Neural progenitor cell (in vitro differentiated cells): ENCODE measurements at regions not wholly inside any gene's neighbourhood (a gene's known extent, or its start where the extent isn't known, plus 50 kb on each side); places are given as distances from the start of the nearest gene placed in this dataset.

Experiments used
- DNase-seq: peaks from one replicate; pipeline ENCODE4 v3.0.0-alpha.2; 2016; ENCODE audit warnings: low spot score
- H2AFZ ChIP-seq: fragments of 200-600 bp; sonication (generic); replicated peaks from 2 replicates; pipeline ENCODE4 v1.6.1; 2016; ENCODE audit warnings: antibody characterized with exemption
- H3F3A ChIP-seq: fragments of 200-600 bp; sonication (generic); 2 replicates; pipeline ENCODE4 v1.6.1; 2016; ENCODE audit warnings: antibody characterized with exemption, low read depth
- H3K27ac ChIP-seq: fragments of 200-600 bp; sonication (generic); 2 replicates; pipeline ENCODE4 v1.5.1; 2016; ENCODE audit warnings: mild to moderate bottlenecking
- H3K27me3 ChIP-seq: fragments of 200-600 bp; sonication (generic); 2 replicates; pipeline ENCODE4 v1.6.1; 2016; ENCODE audit warnings: mild to moderate bottlenecking, moderate library complexity
- H3K36me3 ChIP-seq: fragments of 200-600 bp; sonication (generic); 2 replicates; pipeline ENCODE4 v1.5.1; 2016
- H3K4me1 ChIP-seq: fragments of 200-600 bp; sonication (generic); 2 replicates; pipeline ENCODE4 v1.6.1; 2016; ENCODE audit warnings: mixed run types
- H3K4me2 ChIP-seq: fragments of 200-600 bp; sonication (generic); 2 replicates; pipeline ENCODE4 v1.6.1; 2016
- H3K4me3 ChIP-seq: fragments of 200-600 bp; sonication (generic); 2 replicates; pipeline ENCODE4 v1.5.1; 2016
- H3K79me2 ChIP-seq: fragments of 200-600 bp; sonication (generic); 2 replicates; pipeline ENCODE4 v1.6.1; 2016; ENCODE audit warnings: low read depth
- H3K9ac ChIP-seq: fragments of 200-600 bp; sonication (generic); 2 replicates; pipeline ENCODE4 v1.6.1; 2016
- H3K9me3 ChIP-seq: fragments of 200-600 bp; sonication (generic); 2 replicates; pipeline ENCODE4 v1.5.1; 2016; ENCODE audit warnings: low read depth
- H4K20me1 ChIP-seq: fragments of 200-600 bp; sonication (generic); 2 replicates; pipeline ENCODE4 v1.6.1; 2016; ENCODE audit warnings: low read depth
- H3K27ac Mint-ChIP-seq: 3 replicates; pipeline ENCODE4 v1.8.0; 2021; ENCODE audit warnings: mixed read lengths
- H3K27me3 Mint-ChIP-seq: 2 replicates; pipeline ENCODE4 v1.8.0; 2022; ENCODE audit warnings: low read depth, mild to moderate bottlenecking, inconsistent platforms, moderate library complexity, mixed read lengths; ENCODE audit not compliant: insufficient read depth
- H3K36me3 Mint-ChIP-seq: 3 replicates; pipeline ENCODE4 v1.8.0; 2021; ENCODE audit warnings: mixed read lengths
- H3K4me1 Mint-ChIP-seq: 3 replicates; pipeline ENCODE4 v1.8.0; 2021; ENCODE audit warnings: mixed read lengths
- H3K4me3 Mint-ChIP-seq: 3 replicates; pipeline ENCODE4 v1.8.0; 2021; ENCODE audit warnings: mild to moderate bottlenecking, moderate library complexity, mixed read lengths
- H3K9me3 Mint-ChIP-seq: 3 replicates; pipeline ENCODE4 v1.8.0; 2020; ENCODE audit warnings: mixed read lengths
- EZH2 ChIP-seq: fragments of 200-600 bp; sonication (generic); IDR thresholded peaks from 2 replicates; pipeline ENCODE4 v1.6.1; 2017; ENCODE audit warnings: antibody characterized with exemption, mild to moderate bottlenecking, moderate library complexity
- EZH2phosphoT487 ChIP-seq: fragments of 200-600 bp; sonication (generic); IDR thresholded peaks from 2 replicates; pipeline ENCODE4 v1.6.1; 2017; ENCODE audit warnings: antibody characterized with exemption
- TF ChIP-seq, protein P1 (sequence below): fragments of 200-600 bp; sonication (generic); IDR thresholded peaks from 2 replicates; pipeline ENCODE4 v1.5.1; 2017; ENCODE audit warnings: antibody characterized with exemption, mild to moderate bottlenecking

DNA sequence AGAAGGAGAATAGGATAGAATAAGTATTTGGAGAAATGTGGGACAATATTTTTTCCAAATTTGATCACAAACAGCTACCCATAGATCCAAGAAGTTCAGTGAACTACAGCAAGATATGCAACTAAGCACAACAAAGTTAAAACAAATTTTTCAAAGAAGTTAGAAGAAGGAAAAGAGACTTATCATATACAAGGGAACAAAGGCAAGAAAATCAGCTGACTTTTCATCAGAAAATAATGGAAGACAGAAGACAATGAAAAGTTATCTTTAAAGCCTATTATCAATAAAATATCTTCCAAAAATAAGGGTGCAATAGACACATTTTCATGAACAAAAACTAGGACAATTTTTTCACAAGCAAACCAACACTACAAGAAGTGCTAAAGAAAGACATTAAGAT is 202.8 kb upstream of the FN1 start:
- no peaks in the 10 kb centered on the region for H3K27me3 ChIP-seq
- Mint-ChIP-seq H3K27me3 (peaks cover 2% of the 10 kb centered on the region), H3K4me3 (no peak overlapping the region), H3K4me1 (no peaks in the 10 kb centered on the region), H3K9me3 (peaks cover 22% of the 10 kb centered on the region), H3K27ac (no peak overlapping the region), H3K36me3 (no peaks in the 10 kb centered on the region)
- H3K27ac ChIP-seq: no peak overlapping the region
- TF ChIP-seq, protein P1, sequence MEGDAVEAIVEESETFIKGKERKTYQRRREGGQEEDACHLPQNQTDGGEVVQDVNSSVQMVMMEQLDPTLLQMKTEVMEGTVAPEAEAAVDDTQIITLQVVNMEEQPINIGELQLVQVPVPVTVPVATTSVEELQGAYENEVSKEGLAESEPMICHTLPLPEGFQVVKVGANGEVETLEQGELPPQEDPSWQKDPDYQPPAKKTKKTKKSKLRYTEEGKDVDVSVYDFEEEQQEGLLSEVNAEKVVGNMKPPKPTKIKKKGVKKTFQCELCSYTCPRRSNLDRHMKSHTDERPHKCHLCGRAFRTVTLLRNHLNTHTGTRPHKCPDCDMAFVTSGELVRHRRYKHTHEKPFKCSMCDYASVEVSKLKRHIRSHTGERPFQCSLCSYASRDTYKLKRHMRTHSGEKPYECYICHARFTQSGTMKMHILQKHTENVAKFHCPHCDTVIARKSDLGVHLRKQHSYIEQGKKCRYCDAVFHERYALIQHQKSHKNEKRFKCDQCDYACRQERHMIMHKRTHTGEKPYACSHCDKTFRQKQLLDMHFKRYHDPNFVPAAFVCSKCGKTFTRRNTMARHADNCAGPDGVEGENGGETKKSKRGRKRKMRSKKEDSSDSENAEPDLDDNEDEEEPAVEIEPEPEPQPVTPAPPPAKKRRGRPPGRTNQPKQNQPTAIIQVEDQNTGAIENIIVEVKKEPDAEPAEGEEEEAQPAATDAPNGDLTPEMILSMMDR: no peak
- TF ChIP-seq EZH2: no peak
- no peak for TF ChIP-seq EZH2phosphoT487
- H3K9ac ChIP-seq: no peak overlapping the region
- H4K20me1 ChIP-seq: no peaks in the 10 kb centered on the region
- no peak overlapping the region for H2AFZ ChIP-seq
- H3F3A ChIP-seq: no peaks in the 10 kb centered on the region
- H3K4me3 ChIP-seq: no peak overlapping the region
- H3K79me2 ChIP-seq: no peaks in the 10 kb centered on the region
- no peaks in the 10 kb centered on the region for H3K9me3 ChIP-seq
- H3K36me3 ChIP-seq: no peaks in the 10 kb centered on the region
- DNase-seq: no peak
- H3K4me1 ChIP-seq: no peaks in the 10 kb centered on the region
- no peak overlapping the region for H3K4me2 ChIP-seq

DNA sequence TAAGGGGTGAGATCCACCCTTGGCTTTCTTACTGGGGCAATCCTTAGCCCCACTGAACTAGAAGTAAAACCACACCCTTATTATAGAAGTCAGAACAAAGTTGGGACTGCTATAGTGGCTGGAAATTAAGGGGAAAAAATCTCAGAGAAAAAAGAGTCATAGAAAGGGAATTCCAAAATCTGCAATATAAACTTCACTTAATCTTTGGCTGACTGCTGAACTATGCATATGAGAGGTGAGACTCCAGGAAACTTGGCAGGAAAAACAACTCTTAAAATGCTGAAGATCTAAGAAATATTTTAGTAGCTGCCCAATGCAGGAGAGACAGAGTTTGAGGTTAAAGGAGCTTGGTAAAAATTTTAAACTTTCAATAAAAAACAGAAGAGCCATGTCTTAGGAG is 201.8 kb upstream of the FN1 start:
- Mint-ChIP-seq H3K36me3 (no peaks in the 10 kb centered on the region), H3K27ac (no peak overlapping the region), H3K9me3 (peaks cover 30% of the 10 kb centered on the region), H3K27me3 (peaks cover 2% of the 10 kb centered on the region), H3K4me3 (no peak overlapping the region), H3K4me1 (no peaks in the 10 kb centered on the region)
- no peak overlapping the region for H3K4me2 ChIP-seq
- H3F3A ChIP-seq: no peaks in the 10 kb centered on the region
- TF ChIP-seq EZH2phosphoT487 (no peak), EZH2 (no peak)
- TF ChIP-seq, protein P1: no peak
- H4K20me1 ChIP-seq: no peaks in the 10 kb centered on the region
- H3K4me3 ChIP-seq: no peak overlapping the region
- no peaks in the 10 kb centered on the region for H3K9me3 ChIP-seq
- no peak for DNase-seq
- no peaks in the 10 kb centered on the region for H3K4me1 ChIP-seq
- no peak overlapping the region for H3K27ac ChIP-seq
- H3K79me2 ChIP-seq: no peaks in the 10 kb centered on the region
- H3K36me3 ChIP-seq: no peaks in the 10 kb centered on the region
- no peak overlapping the region for H3K9ac ChIP-seq
- no peak overlapping the region for H2AFZ ChIP-seq
- no peaks in the 10 kb centered on the region for H3K27me3 ChIP-seq

DNA sequence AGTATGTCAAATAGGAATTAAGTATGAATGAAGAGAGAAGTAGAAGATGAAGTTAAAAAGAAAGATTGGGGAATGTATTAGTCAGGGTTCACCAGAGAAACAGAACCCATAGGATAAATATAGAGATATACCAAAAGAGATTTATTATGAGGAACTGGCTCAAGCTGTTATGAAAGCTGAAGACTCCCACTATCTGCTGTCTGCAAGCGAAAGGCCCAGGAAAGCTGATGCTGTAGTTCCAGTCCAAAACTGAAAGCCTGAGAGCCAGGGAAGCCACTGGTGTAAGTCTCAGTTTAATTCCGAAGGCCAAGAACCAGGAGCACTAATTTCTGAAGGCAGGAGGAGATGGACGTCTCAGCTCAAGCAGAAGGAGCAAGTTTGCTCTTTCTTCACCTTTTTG is 200.9 kb upstream of the FN1 start:
- H3K27me3 Mint-ChIP-seq: peaks cover 2% of the 10 kb centered on the region
- no peaks in the 10 kb centered on the region for H3K4me1 ChIP-seq
- H3K4me3 ChIP-seq: no peak overlapping the region
- no peak for TF ChIP-seq EZH2phosphoT487
- no peak for TF ChIP-seq EZH2
- TF ChIP-seq, protein P1: no peak
- H2AFZ ChIP-seq: no peak overlapping the region
- no peaks in the 10 kb centered on the region for H3K27me3 ChIP-seq
- no peaks in the 10 kb centered on the region for H3K79me2 ChIP-seq
- H3K9me3 Mint-ChIP-seq: peaks cover 38% of the 10 kb centered on the region
- no peaks in the 10 kb centered on the region for H3F3A ChIP-seq
- H3K4me1 Mint-ChIP-seq: no peaks in the 10 kb centered on the region
- H4K20me1 ChIP-seq: no peaks in the 10 kb centered on the region
- H3K4me2 ChIP-seq: no peak overlapping the region
- H3K27ac ChIP-seq: no peak overlapping the region
- H3K36me3 Mint-ChIP-seq: no peaks in the 10 kb centered on the region
- H3K27ac Mint-ChIP-seq: no peak overlapping the region
- H3K9me3 ChIP-seq: no peaks in the 10 kb centered on the region
- no peak overlapping the region for H3K9ac ChIP-seq
- H3K36me3 ChIP-seq: no peaks in the 10 kb centered on the region
- H3K4me3 Mint-ChIP-seq: no peak overlapping the region
- DNase-seq: no peak

DNA sequence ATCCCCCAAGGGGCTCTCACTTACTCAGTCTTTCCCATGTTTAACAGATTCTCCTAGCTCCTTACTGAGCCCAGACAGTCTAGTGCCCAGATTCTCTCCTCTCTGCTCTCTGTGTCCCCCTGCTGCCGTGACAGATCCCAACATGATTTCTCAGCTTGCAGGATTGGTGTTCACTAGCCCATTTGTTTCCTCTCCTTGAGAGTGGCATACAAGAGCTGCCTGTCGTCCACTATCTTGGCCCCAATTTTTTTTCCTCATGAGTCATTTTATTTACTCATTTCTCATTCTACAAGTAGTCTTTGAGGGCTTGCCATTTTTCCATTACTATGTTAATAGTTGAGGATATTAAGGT is 199.9 kb upstream of the FN1 start:
- H3K36me3 ChIP-seq: no peaks in the 10 kb centered on the region
- H3F3A ChIP-seq: no peaks in the 10 kb centered on the region
- no peak for DNase-seq
- H3K9ac ChIP-seq: no peak overlapping the region
- no peaks in the 10 kb centered on the region for H3K4me1 Mint-ChIP-seq
- H3K27ac ChIP-seq: no peak overlapping the region
- no peak overlapping the region for H3K27ac Mint-ChIP-seq
- peaks cover 46% of the 10 kb centered on the region for H3K9me3 Mint-ChIP-seq
- no peak overlapping the region for H2AFZ ChIP-seq
- H3K4me3 ChIP-seq: no peak overlapping the region
- H3K27me3 ChIP-seq: no peaks in the 10 kb centered on the region
- TF ChIP-seq, protein P1: peak; percentile 15
- no peak for TF ChIP-seq EZH2
- no peaks in the 10 kb centered on the region for H4K20me1 ChIP-seq
- H3K4me3 Mint-ChIP-seq: no peak overlapping the region
- H3K27me3 Mint-ChIP-seq: peaks cover 2% of the 10 kb centered on the region
- H3K36me3 Mint-ChIP-seq: no peaks in the 10 kb centered on the region
- H3K9me3 ChIP-seq: peaks cover 2% of the 10 kb centered on the region
- H3K4me2 ChIP-seq: no peak overlapping the region
- no peaks in the 10 kb centered on the region for H3K4me1 ChIP-seq
- no peaks in the 10 kb centered on the region for H3K79me2 ChIP-seq
